ENCODE measurements at regions not wholly inside any gene's neighbourhood (a gene's known extent, or its start where the extent isn't known, plus 50 kb on each side); places are given as distances from the start of the nearest gene placed in this dataset.
"Not testable (repeated sequence)": the region's sequence is repeated elsewhere in the genome, so short reads cannot be mapped to it uniquely, and the experiment has no call there.

DNA sequence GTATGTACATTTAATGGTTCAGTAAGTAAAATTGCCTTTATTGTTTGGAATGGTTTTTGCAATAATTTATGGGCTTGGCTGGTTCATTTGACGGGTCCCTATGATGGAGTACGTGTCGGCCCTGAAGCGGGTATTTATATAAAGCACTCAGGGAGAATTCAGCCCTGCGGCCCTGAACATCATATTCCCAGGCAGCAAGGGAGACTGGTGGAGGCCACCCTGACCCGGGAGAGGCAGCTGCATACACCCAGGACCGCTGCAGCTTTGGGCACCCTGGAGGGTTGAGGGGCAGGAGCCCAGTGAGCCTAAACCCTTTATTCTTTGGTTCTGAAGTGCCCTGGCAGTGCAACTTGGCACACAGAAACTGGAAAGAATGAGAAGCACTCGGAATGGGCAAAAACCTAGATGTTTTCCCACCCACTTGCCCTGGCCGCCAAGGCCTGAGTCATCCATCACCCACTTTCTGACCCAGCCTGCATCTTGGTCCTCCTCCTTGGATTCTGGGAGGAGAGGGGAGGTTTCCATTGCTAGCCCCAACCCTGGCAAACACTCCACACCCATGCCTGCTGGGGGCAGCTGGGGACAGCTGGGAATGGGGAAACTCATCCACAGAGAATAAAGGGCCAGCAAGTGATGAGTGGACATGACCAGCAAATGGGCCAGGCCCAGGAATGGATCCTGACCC, 162.2 kb upstream of the TNRC6C start:
- no peak for DNase-seq (ENCODE audit: low read depth)

GRCh38 chr17:77798031-77798430, 160.5 kb upstream of the TNRC6C start:
- no peak for DNase-seq (ENCODE audit: low read depth)

DNA sequence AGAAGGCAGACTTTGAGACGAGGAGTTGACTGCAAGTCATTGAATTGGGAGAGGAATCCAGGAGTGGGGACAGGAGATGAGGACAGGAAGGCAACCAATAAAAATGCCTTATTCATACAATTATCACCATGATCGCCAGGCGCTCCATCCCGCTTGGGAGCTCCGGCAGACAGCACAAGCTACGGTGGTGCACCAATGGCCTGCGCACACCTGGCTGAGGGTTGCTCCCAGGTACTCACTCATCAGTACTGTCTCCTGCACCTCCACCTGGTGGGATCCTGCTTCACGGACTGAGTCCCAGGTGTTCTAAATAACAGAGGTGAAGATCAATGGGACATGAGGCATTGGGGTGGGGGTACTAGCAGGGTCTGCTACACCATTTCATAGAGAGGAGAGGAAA, 160.0 kb upstream of the TNRC6C start:
- no peak for DNase-seq (ENCODE audit: low read depth)

- DNase-seq (ENCODE audit: low read depth) = no peak
Observed at GRCh38 chr17:77800816-77801215, 157.7 kb upstream of the TNRC6C start.

DNA sequence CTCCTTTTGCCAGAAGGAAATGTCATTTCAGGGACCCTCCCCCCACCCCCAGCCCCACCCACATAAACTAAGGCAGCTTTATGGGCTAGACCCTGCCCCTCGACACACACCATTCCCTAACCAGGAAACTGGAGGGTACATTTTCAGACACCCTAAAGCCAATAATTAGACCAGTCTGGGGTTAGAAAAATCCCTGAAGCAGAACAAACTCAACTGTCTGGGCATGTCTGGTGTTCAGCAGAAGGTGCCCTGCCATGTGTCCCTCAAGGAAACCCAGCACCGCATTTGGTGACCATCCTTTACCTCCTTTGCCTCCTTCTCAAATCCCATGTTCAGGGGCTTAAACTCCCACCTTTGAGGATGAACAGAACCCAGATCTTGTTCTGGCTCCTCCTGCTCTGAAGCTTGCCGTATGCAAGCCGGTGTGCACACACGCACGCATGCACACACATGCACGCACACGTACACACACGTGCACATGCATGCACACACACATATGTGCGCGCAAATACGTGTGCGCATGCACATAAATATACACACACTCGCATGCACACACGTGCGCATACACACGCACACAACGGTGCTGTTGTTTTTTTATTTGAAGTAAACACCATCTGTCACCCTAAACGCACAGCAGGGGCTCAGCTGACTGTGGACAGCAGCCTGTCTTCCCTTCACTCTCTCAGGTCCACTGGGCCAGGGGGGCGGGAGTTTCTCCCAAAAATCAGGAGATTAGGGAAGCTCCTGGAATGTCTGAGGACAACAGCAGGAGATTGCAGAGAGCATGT, 156.8 kb upstream of the TNRC6C start:
- DNase-seq (ENCODE audit: low read depth) = no peak

DNA sequence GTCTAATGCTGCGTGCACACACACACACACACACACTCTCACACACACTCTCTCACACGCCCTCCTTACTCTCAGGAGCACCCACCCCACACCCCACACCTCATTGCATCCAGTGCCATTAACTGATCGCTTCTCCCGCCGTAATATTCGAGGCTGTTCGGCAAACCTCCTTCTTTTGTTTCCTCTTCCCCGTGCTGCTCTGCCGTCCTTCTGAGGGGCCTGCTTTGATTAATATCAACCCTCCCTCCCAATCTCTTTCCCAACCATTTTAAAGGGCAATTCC, 156.2 kb upstream of the TNRC6C start:
- DNase-seq (ENCODE audit: low read depth) = no peak

DNA sequence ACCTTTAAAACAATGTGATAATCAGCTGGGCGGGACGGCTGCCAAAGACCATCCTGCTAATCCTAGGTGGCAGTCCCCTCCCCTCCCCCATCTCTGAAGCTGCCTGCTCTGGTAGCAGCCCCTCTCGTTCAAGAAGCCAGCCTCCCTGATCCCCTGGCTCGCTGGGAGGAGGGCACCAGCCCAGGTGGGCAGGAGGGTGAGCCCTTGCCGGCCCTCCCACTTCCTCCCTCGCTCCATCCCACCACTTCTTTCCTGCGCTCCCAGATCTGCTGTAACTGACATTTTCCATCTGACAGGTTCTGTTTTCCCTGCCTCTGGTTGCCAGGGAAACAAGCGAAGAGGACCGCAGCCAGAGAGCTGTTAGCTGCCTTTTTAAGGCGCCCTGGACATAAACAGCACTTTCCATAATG, 155.7 kb upstream of the TNRC6C start:
- DNase-seq (ENCODE audit: low read depth) = no peak

DNA sequence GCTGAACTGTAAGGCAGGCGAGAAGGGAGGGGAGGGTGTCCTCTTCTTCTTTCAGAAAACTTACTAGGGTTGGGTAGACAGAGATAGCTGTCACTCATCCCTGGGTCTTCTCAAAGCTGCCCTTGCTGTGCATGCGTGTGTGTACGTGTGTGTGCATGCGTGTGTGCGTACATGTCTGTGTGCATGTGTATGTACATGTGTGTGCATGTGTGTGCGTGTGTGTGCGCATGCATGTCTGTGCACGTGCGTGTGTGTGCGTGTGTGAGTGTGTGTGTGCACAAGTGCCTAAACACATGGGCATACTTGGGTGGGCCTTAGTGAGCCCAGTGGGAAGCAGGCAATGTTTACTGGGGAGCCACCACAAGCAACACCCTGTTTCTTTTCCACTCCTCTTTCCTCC, 154.8 kb upstream of the TNRC6C start:
- no peak for DNase-seq (ENCODE audit: low read depth)

DNA sequence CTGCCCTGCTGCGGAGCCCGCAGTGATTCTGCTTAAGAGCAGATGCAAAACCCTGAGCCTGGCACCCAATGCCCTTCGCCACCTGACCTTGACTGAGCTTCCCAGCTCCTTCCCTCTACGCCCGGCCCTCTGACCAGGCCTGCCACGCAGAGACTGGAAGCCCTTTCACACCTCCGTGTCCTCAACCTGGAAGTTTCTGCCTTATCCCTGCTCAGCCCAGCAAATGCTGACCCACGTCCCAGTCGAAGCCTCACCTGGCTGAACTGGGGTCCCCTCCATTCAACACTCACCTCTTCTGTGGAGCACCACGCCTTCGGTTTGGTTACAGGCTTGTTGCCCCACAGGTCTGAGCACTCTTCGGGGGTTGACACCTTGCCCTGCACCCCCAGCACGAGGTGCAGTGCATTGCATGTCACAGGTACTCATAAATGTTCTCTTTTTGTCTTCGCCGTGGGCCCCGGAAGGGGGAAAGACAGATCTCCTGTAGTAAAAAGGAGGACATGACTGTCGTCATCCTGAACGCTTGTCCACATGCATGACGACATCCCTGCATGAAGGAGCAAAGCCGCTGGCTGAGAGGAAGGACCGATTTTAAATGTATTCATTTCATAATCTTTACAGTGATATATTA, 153.6 kb upstream of the TNRC6C start:
- no peak for DNase-seq (ENCODE audit: low read depth)

DNA sequence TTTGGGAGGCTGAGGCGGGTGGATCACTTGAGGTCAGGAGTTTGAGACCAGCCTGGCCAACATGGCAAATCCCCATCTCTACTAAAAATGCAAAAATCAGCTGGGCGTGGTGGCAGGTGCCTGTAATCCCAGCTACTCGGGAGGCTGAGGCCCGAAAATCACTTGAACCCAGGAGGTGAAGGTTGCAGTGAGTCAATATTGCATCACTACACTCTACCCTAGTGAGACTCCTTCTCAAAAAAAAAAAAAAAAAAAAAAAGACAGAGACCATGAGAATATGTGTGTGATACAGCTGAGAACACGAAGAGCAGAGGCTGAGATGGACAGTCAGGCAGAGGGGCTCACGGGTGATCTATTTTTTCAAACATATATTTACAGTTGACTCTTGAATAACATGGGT, 152.5 kb upstream of the TNRC6C start:
- not testable (repeated sequence) for DNase-seq (ENCODE audit: low read depth)

GRCh38 chr17:77807051-77807745, 151.3 kb upstream of the TNRC6C start:
- DNase-seq (ENCODE audit: low read depth) = no peak

DNA sequence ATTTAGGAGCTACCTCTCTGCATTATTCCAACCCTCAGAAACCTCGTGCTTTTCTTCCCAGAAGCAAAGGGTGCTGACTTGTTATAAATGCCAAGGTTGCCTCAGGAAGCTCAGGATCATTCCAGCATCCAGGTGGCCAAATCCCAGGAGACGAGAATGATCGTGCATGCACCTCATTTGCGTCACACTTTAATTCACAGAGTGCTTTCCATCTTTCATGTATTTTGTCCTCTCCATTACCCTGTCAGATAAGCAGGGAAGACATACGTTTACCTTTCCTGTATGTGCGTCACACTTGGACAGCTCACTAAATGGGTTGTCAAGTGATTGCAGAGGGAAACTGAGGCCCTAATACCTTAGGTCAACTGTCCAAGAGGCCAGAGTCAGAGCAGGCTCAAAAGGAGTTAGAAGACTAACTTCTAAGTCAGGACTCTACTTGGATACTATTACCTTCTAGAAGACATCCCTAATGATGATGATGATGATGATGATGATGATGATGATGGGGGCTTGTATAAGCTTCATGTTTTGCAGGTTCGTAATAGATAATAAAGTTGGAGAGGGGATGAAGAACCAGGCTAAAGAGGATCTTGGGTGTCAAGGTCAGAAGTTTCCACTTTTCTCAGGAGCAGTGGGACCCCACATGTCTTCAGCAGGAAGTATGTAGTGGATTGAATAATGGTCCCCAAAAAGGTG, 150.6 kb upstream of the TNRC6C start:
- no peak for DNase-seq (ENCODE audit: low read depth)

GRCh38 chr17:77808686-77809425, 149.6 kb upstream of the TNRC6C start:
- no peak for DNase-seq (ENCODE audit: low read depth)

DNA sequence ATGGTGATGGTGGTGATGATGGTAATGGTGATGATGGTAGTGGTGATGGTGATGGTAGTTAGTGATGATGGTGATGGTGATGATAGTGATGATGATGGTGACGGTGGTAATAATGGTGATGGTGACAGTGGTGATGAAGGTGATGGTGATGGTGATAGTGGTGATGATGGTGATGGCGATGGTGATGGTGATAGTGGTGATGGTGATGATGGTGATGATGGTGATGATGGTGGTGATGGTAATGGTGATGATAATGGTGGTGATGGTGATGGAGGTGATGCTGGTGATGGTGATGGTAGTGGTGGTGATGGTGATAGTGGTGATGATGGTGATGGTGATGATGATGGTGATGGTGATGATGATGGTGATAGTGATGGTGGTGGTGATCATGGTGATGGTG, 148.7 kb upstream of the TNRC6C start:
- DNase-seq (ENCODE audit: low read depth) = no peak

- no peak for DNase-seq (ENCODE audit: low read depth)
Observed at GRCh38 chr17:77810536-77810935, 148.0 kb upstream of the TNRC6C start.

DNA sequence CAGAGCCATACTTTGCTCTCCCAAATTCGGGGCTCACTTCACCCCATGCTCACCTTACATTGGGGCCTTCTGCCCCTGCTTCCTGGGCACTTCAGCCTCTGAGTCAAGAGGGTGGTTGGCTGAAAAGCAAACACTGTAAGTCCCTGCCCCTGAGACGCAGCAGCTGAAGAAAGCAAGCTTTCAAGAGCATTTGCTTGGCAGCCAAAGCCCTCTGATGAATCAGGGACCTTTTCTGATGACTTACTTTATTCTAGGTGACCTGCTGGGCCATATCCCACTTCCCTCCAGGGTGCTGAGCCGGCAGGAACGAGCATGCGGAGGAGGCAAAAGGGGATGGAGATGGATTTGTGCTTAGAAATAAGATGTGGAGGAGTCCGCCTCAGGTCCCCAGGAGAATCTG, 147.0 kb upstream of the TNRC6C start:
- no peak for DNase-seq (ENCODE audit: low read depth)

GRCh38 chr17:77814091-77814772, 144.3 kb upstream of the TNRC6C start:
- DNase-seq (ENCODE audit: low read depth) = no peak

DNA sequence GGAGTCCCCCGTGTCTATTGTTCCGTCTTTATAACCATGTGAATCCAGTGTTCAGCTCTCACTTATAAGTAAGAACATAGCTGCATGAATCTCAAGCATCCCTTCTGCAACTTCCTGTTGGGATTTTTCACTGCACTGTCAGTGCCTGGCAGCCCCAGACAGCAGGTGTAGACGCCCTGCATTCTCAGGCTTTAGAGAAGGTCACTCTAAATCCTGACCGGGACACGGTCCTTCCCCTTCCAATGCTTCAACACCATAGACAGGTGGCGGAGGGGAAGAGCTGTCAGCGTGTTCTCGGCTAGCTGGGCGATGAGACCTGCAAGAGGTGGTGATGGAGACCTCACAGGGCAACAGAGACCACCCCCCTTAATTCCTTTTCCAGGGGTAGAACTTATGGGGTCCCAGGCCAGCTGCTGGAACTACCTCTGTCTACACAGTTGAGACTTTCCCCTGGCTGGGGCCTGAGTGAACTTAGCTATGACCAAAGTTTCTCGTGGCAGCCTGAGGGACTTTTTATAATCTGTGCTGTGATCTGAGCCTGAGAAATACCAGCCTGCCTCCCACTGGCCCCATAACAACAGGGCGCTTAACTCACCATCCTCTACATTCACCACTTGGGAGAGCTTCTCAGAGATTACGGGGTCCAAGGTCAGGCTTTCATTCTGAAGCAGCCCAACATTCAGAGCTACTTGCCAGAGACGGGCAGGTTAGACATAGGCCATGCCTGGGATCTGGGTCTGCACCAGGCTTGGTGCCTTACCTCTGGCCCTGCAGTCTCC, 143.2 kb upstream of the TNRC6C start:
- DNase-seq (ENCODE audit: low read depth) = no peak

GRCh38 chr17:77817953-77818352, 140.6 kb upstream of the TNRC6C start:
- DNase-seq (ENCODE audit: low read depth) = no peak

- DNase-seq (ENCODE audit: low read depth) = no peak
Observed at GRCh38 chr17:77819497-77819896, 139.0 kb upstream of the TNRC6C start.

All from stimulated activated CD8-positive, alpha-beta memory T cell treated with anti-CD3 and anti-CD28 coated beads, Interleukin-15, amount 100 ng/mL, for 24 hours (primary cell).